Psoas muscle (tissue), 7 donors: ENCODE measurements at regions not wholly inside any gene's neighbourhood (a gene's known extent, or its start where the extent isn't known, plus 50 kb on each side); places are given as distances from the start of the nearest gene placed in this dataset.

Source experiments
- ATAC-seq, 4 donors: fragments of 200-7000 bp; cut with Tn5 transposase; one replicate each; pipeline ENCODE4 v1.9.1; 2020; ENCODE audit warnings: moderate library complexity in 3 of 4, mild to moderate bottlenecking in 2 of 4
- DNase-seq, 2 donors: peaks; one replicate each; pipeline ENCODE4 v3.0.0-alpha.2; 2020
- H3K27ac ChIP-seq: fragments of 200-600 bp; one replicate; pipeline ENCODE4 v1.8.0; 2022
- H3K27me3 ChIP-seq, 3 donors: fragments of 200-600 bp in 1 of 3; one replicate each; pipeline versions ENCODE4 v1.6.1 to v1.8.0; 2013 to 2022; ENCODE audit warnings: low read length in 2 of 3, mild to moderate bottlenecking in 2 of 3, moderate library complexity in 1 of 3; ENCODE audit not compliant: insufficient read depth in 3 of 3
- H3K36me3 ChIP-seq, 2 donors: fragments of 200-600 bp in 1 of 2; one replicate each; pipeline versions ENCODE4 v1.6.1 to v1.8.0; 2013 to 2022; ENCODE audit warnings: low read depth in 1 of 2, mild to moderate bottlenecking in 1 of 2, moderate library complexity in 1 of 2; ENCODE audit not compliant: insufficient read depth in 1 of 2
- H3K4me1 ChIP-seq: fragments of 200-600 bp; one replicate; pipeline ENCODE4 v1.8.0; 2022
- H3K4me3 ChIP-seq: fragments of 200-600 bp; one replicate; pipeline ENCODE4 v1.8.0; 2022; ENCODE audit warnings: mild to moderate bottlenecking
- H3K9me3 ChIP-seq: fragments of 200-600 bp; one replicate; pipeline ENCODE4 v1.8.0; 2022
- WGBS, 3 donors: extraction: QIAGEN DNeasy Blood & Tissue Kit; methylation state at CpG; one replicate each; pipeline versions ENCODE4 v1.1.6 to v1.1.7; 2013; 5-methylcytosine and 5-hydroxymethylcytosine counted together
- intact Hi-C, 2 donors: fragments of 100-400 bp; cut with DNase I; formaldehyde crosslinking; loops; one replicate each; pipeline versions ENCODE4 v1.11.0 to v1.14.2; 2022
- TF ChIP-seq, protein P1 (sequence below): fragments of 200-600 bp; IDR thresholded peaks from one replicate; pipeline ENCODE4 v1.8.0; 2022; ENCODE audit warnings: antibody characterized with exemption
- donor health status: healthy with polysubstance abuse.
- donor health status: DM: no; HTN: no; CAD: no; lungs with moderate emphysema.
- donor health status: Bipolar disorder and iron deficiency.
- donor health status: healthy.
- donor health status: DM: yes; HTN: yes; CAD: no.
- donor health status: DM: no; HTN: no; CAD: no.
- donor health status: DM: yes; HTN: yes; CAD: no.

GRCh38 chr5:103347716-103348423 is 89.3 kb downstream of the MACIR start:
- no peak for ATAC-seq
- WGBS, 3 donors: 65 to 75% (median 67%) methylated on average over 4 of the region's 4 CpGs
- no peak for DNase-seq
- Histone ChIP-seq H3K4me3 (no peak overlapping the region), H3K27ac (no peak overlapping the region), H3K4me1 (no peaks in the 10 kb centered on the region), H3K9me3 (no peaks in the 10 kb centered on the region), H3K36me3 (no peaks in the 10 kb centered on the region), H3K27me3 (no peaks in the 10 kb centered on the region)
- TF ChIP-seq, protein P1, sequence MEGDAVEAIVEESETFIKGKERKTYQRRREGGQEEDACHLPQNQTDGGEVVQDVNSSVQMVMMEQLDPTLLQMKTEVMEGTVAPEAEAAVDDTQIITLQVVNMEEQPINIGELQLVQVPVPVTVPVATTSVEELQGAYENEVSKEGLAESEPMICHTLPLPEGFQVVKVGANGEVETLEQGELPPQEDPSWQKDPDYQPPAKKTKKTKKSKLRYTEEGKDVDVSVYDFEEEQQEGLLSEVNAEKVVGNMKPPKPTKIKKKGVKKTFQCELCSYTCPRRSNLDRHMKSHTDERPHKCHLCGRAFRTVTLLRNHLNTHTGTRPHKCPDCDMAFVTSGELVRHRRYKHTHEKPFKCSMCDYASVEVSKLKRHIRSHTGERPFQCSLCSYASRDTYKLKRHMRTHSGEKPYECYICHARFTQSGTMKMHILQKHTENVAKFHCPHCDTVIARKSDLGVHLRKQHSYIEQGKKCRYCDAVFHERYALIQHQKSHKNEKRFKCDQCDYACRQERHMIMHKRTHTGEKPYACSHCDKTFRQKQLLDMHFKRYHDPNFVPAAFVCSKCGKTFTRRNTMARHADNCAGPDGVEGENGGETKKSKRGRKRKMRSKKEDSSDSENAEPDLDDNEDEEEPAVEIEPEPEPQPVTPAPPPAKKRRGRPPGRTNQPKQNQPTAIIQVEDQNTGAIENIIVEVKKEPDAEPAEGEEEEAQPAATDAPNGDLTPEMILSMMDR: no peak
- intact Hi-C loops: no loop called here

DNA sequence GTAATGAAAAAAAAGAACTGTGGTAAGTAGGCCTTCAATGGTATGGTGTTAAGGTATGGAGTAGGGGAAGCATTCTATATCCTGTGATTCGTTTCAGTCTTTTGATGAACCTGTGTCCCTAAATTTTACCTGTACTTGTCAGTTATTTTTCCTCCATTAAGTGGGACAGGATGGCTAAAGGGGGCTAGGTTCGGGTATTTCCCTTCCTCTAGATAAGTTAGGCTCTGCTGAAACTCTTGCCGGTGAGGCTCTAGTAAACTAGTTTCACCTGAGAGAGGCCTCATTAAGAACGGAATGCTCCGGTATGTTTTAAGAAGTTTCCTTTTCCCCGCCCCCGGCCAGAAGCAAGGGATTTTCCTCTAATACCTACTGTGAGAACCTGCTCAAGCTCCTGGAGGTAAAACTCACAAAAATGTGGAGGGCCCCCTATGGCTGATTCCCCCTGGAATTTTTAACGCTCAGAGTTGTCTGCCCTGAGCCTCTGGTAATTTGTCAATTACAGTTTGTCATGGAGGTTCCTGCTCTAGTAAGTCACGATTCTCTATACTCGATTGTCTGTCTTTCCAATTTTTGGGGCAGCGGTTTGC is 87.7 kb downstream of the MACIR start:
- no peaks in the 10 kb centered on the region for H3K4me1 ChIP-seq

GRCh38 chr5:103345461-103345860 is 86.9 kb downstream of the MACIR start:
- no peaks in the 10 kb centered on the region for H3K27me3 ChIP-seq
- no peaks in the 10 kb centered on the region for H3K4me1 ChIP-seq
- no peaks in the 10 kb centered on the region for H3K36me3 ChIP-seq
- H3K9me3 ChIP-seq: no peaks in the 10 kb centered on the region
- H3K27ac ChIP-seq: no peak overlapping the region
- intact Hi-C loops: no loop called here
- DNase-seq: no peak
- WGBS, 3 donors: 92 to 94% (median 93%) methylated on average over 3 of the region's 3 CpGs
- TF ChIP-seq, protein P1: no peak
- no peak overlapping the region for H3K4me3 ChIP-seq
- ATAC-seq: no peak

More for the DNA sequence above, 87.7 kb downstream of the MACIR start:
- WGBS, 3 donors: 73 to 80% (median 78%) methylated on average over 11 of the region's 11 CpGs
- DNase-seq: no peak
- Histone ChIP-seq H3K9me3 (no peaks in the 10 kb centered on the region), H3K36me3 (no peaks in the 10 kb centered on the region), H3K27me3 (no peaks in the 10 kb centered on the region), H3K27ac (no peak overlapping the region), H3K4me3 (no peak overlapping the region)
- intact Hi-C loops: no loop called here
- ATAC-seq: no peak
- TF ChIP-seq, protein P1: no peak

DNA sequence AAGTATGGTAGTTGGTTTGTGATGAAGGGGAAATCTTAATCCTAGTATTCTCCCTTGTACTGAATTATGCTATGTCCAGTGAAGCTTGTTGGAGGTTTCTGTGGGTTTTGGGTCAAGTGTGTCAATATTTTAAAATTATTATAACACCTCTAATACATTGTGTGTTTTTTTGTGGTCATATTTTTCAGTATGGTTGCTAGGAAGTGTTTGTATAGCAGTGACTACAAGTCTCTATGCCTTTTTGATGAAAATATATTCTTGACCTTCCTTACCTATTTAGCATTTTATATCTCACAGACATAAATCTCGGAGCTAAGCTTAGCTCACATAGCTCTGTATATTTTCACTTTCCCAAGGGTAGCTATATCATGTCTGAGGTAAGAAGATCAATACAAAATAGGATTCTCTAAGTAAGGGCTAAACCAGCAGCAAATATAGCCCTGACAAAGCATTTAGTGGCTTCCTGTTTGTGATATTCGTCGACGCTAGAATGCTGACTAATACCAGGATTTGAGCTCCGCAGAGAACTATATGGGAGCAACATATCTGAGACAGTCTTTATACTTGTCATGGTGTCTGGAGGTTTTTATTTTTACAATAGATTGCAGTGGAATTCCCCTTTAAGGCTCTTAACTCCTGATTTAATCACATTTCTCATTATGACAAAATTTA is 82.3 kb downstream of the MACIR start:
- TF ChIP-seq, protein P1: no peak

More for the DNA sequence above, 82.3 kb downstream of the MACIR start:
- ATAC-seq (no peak), DNase-seq (no peak)
- intact Hi-C loops: no loop called here
- H3K4me1 ChIP-seq: no peaks in the 10 kb centered on the region
- no peak overlapping the region for H3K27ac ChIP-seq
- no peaks in the 10 kb centered on the region for H3K9me3 ChIP-seq
- no peaks in the 10 kb centered on the region for H3K27me3 ChIP-seq
- no peaks in the 10 kb centered on the region for H3K36me3 ChIP-seq
- H3K4me3 ChIP-seq: no peak overlapping the region
- WGBS, 3 donors: 71 to 77% (median 74%) methylated on average over 5 of the region's 5 CpGs
